ENCODE measurements at regions not wholly inside any gene's neighbourhood (a gene's known extent, or its start where the extent isn't known, plus 50 kb on each side); places are given as distances from the start of the nearest gene placed in this dataset.

DNA sequence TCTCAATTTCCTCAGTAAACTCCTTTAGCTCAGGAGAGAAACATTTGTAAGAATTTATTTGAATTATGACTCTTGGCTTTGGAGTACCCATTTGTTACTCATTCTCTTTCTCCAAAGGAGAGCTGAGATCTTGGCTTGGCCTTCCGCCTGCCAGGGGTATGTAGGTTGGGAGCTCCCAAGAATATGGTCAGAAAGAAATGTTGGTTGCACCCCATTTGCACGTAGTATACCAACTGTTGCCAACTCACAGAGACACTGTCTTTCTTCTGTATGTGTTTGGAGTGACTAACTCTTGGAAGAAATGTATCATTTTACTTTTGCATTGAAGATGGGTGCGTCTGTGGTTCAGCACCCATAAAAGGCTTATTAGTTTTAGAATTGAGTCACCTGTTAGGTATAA, 708.5 kb upstream of the SORCS1 start:
- TF ChIP-seq, protein P1, sequence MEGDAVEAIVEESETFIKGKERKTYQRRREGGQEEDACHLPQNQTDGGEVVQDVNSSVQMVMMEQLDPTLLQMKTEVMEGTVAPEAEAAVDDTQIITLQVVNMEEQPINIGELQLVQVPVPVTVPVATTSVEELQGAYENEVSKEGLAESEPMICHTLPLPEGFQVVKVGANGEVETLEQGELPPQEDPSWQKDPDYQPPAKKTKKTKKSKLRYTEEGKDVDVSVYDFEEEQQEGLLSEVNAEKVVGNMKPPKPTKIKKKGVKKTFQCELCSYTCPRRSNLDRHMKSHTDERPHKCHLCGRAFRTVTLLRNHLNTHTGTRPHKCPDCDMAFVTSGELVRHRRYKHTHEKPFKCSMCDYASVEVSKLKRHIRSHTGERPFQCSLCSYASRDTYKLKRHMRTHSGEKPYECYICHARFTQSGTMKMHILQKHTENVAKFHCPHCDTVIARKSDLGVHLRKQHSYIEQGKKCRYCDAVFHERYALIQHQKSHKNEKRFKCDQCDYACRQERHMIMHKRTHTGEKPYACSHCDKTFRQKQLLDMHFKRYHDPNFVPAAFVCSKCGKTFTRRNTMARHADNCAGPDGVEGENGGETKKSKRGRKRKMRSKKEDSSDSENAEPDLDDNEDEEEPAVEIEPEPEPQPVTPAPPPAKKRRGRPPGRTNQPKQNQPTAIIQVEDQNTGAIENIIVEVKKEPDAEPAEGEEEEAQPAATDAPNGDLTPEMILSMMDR (IDR thresholded peaks at IDR 0.05): no peak
- no peak for TF ChIP-seq POLR2A (IDR thresholded peaks at IDR 0.05)

All from uterus (tissue), 2 donors.